ENCODE measurements at regions not wholly inside any gene's neighbourhood (a gene's known extent, or its start where the extent isn't known, plus 50 kb on each side); places are given as distances from the start of the nearest gene placed in this dataset.

DNA sequence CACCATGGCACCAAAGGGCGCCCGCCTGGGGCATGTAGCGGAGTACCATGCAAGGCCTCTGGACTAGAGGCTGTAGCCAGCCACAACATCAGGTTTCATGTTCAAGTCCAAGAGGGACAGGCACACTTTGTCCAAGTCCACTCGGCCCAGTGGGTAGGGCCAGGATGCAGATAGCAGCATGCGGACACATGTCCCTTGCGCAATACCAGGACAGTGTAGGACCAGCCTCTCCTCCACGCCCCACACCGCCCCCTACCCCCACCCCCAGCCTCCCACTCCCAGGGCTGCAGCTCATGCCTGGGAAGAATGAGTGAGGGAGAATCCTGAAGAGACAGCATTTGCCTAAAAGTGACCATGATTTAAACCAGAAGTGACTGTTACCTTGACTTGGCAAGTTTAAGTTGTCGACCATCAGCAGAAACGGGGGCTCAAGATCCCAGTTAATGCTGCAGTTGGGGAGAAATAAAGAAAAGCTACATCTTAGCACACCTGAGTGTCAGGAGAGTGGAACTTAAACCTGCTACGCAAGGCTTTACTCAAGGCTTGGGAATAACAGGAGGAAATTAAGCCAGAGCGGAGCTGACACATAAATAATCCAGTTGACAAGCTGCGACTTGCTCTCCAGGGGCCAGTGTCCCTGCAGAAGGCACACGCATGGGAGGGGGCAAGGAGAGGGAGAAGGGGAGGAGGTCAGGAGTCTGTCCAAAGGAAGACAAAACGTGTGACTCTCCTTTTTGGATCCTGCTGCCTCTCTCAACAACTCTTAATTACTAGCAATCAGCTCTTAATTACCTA lies 221.7 kb downstream of the BCOR start:
- intact Hi-C loops (cut with micrococcal nuclease; ENCODE audit: unreplicated experiment) = no loop called here
- H3K36me3 Mint-ChIP-seq (ENCODE audit: insufficient read depth, unreplicated experiment) = no peaks in the 10 kb centered on the region
- BruUV-seq (replicated peaks) = no TSS peak
- no peak overlapping the region for H3K4me3 Mint-ChIP-seq (ENCODE audit: low read depth, unreplicated experiment)
- H3K27me3 Mint-ChIP-seq (ENCODE audit: unreplicated experiment) = peaks cover 41% of the 10 kb centered on the region
- no peaks in the 10 kb centered on the region for H3K4me1 Mint-ChIP-seq (ENCODE audit: low read depth, unreplicated experiment)
- H3K9me3 Mint-ChIP-seq (ENCODE audit: low read depth, unreplicated experiment) = no peaks in the 10 kb centered on the region
- no peak overlapping the region for H3K27ac Mint-ChIP-seq (ENCODE audit: unreplicated experiment)
- TF ChIP-seq, protein P1, sequence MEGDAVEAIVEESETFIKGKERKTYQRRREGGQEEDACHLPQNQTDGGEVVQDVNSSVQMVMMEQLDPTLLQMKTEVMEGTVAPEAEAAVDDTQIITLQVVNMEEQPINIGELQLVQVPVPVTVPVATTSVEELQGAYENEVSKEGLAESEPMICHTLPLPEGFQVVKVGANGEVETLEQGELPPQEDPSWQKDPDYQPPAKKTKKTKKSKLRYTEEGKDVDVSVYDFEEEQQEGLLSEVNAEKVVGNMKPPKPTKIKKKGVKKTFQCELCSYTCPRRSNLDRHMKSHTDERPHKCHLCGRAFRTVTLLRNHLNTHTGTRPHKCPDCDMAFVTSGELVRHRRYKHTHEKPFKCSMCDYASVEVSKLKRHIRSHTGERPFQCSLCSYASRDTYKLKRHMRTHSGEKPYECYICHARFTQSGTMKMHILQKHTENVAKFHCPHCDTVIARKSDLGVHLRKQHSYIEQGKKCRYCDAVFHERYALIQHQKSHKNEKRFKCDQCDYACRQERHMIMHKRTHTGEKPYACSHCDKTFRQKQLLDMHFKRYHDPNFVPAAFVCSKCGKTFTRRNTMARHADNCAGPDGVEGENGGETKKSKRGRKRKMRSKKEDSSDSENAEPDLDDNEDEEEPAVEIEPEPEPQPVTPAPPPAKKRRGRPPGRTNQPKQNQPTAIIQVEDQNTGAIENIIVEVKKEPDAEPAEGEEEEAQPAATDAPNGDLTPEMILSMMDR (IDR thresholded peaks at IDR 0.05; ENCODE audit: unreplicated experiment) = no peak
- DNase-seq = no peak
- CTCF ChIA-PET = no interaction called here

DNA sequence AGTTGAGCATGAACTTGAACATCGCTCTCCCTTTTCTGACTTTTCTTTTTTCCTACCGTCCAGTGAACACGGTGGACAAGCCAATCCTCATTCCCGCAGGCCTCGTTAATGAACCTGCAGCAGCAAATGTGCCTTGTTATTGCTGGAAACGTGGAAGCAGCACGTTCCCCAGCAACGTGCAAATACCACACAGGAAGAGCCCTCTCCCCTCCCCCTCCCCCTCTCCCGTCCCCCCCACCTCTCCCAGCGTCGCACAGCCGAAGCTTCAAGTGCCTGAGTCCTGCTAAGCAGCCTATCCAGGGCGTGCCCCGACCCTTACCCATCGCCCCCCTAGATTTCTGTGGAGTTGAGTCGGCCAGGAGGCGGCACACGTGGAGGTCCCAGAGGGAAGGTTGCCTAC lies 219.9 kb downstream of the BCOR start:
- Mint-ChIP-seq H3K4me1 (ENCODE audit: low read depth, unreplicated experiment) (no peaks in the 10 kb centered on the region), H3K9me3 (ENCODE audit: low read depth, unreplicated experiment) (no peaks in the 10 kb centered on the region), H3K4me3 (ENCODE audit: low read depth, unreplicated experiment) (no peak overlapping the region), H3K27ac (ENCODE audit: unreplicated experiment) (no peak overlapping the region), H3K36me3 (ENCODE audit: insufficient read depth, unreplicated experiment) (no peaks in the 10 kb centered on the region), H3K27me3 (ENCODE audit: unreplicated experiment) (peaks cover 45% of the 10 kb centered on the region)
- CTCF ChIA-PET = interaction anchor here (0.6 kb wide), 1 partner anchor 20 kb away, joined by 6 read pairs; no protein-coding TSS in a partner anchor
- TF ChIP-seq, protein P1 (IDR thresholded peaks at IDR 0.05; ENCODE audit: unreplicated experiment) = no peak
- BruUV-seq (replicated peaks) = no TSS peak
- no peak for DNase-seq
- intact Hi-C loops (cut with micrococcal nuclease; ENCODE audit: unreplicated experiment) = no loop called here

DNA sequence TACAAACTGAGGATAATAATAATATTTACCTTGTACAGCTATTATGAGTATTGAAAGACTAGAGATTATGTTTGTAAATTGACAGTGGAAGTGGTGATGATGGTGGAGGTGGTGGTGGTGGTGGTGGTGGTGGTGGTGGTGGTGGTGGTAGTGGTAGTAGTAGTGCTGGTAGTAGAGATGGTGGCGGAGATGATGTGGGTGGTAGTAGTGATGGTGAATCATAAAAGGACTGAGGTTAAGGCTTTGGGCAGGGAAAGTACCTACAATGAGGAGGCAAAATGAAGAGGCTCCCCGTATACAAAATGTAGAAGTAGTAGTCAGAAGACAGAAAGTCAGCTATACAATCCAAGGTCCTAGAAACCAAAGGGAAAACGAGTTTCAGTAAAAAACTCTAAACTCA lies 214.1 kb downstream of the BCOR start:
- no peak for DNase-seq
- Mint-ChIP-seq H3K36me3 (ENCODE audit: insufficient read depth, unreplicated experiment) (no peaks in the 10 kb centered on the region), H3K27me3 (ENCODE audit: unreplicated experiment) (peaks cover 32% of the 10 kb centered on the region), H3K4me3 (ENCODE audit: low read depth, unreplicated experiment) (no peak overlapping the region), H3K9me3 (ENCODE audit: low read depth, unreplicated experiment) (peaks cover 8% of the 10 kb centered on the region), H3K4me1 (ENCODE audit: low read depth, unreplicated experiment) (no peaks in the 10 kb centered on the region), H3K27ac (ENCODE audit: unreplicated experiment) (no peak overlapping the region)
- no TSS peak for BruUV-seq (replicated peaks)
- CTCF ChIA-PET = no interaction called here
- TF ChIP-seq, protein P1 (IDR thresholded peaks at IDR 0.05; ENCODE audit: unreplicated experiment) = no peak
- intact Hi-C loops (cut with micrococcal nuclease; ENCODE audit: unreplicated experiment) = no loop called here

DNA sequence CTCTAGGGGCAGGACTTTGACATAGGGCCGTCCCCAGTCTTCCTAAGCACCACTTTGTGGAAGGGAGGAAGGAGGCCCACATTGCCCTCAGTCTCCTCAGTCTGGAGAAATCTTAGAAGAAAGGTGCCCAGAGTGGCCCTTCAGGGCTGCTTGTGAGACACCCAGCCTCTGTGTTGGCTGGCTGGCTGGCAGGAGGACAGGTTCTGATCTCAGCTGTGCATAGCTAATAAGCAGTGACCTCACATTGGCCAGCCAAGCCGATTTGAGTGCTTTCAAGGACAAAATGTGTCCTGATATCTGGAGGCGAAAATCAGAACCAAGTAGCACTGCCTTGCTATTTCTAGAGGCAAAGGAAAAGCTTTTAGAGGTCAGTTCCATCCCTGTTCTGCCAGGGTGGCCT lies 211.5 kb downstream of the BCOR start:
- TF ChIP-seq, protein P1 (IDR thresholded peaks at IDR 0.05; ENCODE audit: unreplicated experiment) = no peak
- no peak overlapping the region for H3K27ac Mint-ChIP-seq (ENCODE audit: unreplicated experiment)
- no peak for DNase-seq
- intact Hi-C loops (cut with micrococcal nuclease; ENCODE audit: unreplicated experiment) = no loop called here
- BruUV-seq (replicated peaks) = no TSS peak
- CTCF ChIA-PET = interaction anchor here (0.8 kb wide), 1 partner anchor 12 kb away, joined by 3 read pairs; no protein-coding TSS in a partner anchor
- peaks cover 8% of the 10 kb centered on the region for H3K9me3 Mint-ChIP-seq (ENCODE audit: low read depth, unreplicated experiment)
- H3K36me3 Mint-ChIP-seq (ENCODE audit: insufficient read depth, unreplicated experiment) = no peaks in the 10 kb centered on the region
- H3K27me3 Mint-ChIP-seq (ENCODE audit: unreplicated experiment) = peaks cover 38% of the 10 kb centered on the region
- no peaks in the 10 kb centered on the region for H3K4me1 Mint-ChIP-seq (ENCODE audit: low read depth, unreplicated experiment)
- no peak overlapping the region for H3K4me3 Mint-ChIP-seq (ENCODE audit: low read depth, unreplicated experiment)

All from Calu3 (cell line).